Right lung (tissue), 2 donors: ENCODE measurements at regions not wholly inside any gene's neighbourhood (a gene's known extent, or its start where the extent isn't known, plus 50 kb on each side); places are given as distances from the start of the nearest gene placed in this dataset.
"Not testable (repeated sequence)": the region's sequence is repeated elsewhere in the genome, so short reads cannot be mapped to it uniquely, and the experiment has no call there.

Experiments used
- DNase-seq, 2 donors: peaks; one replicate each; pipeline ENCODE4 v3.0.0-alpha.2; 2013

DNA sequence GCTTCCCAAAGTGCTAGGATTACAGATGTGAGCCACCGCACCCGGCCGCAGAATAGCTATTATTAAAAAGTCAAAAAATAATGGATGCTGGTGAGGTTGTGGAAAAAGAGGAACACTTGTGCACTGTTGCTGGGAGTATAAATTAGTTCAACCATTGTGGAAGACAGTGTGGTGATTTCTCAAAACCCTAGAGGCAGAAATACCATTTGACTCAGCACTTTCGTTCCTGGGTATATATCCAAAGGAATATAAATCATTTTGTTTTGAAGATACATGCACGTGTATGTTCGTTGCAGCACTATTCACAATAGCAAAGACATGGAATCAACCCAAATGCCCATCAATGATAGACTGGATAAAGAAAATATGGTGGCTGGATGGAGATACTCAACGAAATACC, 132.1 kb upstream of the MED13 start:
- not testable (repeated sequence) for DNase-seq

DNA sequence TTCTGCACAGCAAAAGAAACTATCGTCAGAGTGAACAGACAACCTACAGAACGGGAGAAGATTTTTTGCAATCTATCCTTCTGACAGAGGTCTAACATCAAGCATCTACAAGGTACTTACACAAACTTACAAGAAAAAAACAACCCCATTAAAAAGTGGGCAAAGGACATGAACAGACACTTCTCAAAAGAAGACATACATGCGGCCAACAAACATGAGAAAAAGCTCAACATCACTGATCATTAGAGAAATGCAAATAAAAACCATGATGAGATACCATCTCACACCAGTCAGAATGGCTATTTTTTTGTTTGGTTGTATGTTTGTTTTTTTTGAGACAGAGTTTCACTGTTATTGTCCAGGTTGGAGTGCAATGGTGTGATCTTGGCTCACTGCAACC, 131.5 kb upstream of the MED13 start:
- not testable (repeated sequence) for DNase-seq

DNA sequence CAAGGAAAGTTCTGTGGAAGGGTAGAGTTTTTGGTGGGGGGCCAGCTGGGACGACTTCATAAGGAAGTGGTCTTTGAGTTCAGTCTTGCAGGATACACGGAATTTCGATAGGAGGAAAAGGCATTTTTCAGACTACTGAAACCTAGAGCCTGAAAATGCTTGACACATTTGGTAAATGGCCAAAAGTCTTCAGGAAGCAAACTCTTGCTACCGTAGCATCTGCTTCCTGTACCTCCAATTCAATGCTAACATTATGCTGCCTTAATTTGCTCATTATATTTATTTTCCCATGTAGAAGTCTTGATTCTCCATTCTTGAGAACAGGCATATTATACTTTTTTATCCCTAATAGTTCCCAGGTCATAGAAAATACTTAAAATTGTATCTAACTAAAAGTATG, 129.3 kb upstream of the MED13 start:
- DNase-seq, result no peak

DNA sequence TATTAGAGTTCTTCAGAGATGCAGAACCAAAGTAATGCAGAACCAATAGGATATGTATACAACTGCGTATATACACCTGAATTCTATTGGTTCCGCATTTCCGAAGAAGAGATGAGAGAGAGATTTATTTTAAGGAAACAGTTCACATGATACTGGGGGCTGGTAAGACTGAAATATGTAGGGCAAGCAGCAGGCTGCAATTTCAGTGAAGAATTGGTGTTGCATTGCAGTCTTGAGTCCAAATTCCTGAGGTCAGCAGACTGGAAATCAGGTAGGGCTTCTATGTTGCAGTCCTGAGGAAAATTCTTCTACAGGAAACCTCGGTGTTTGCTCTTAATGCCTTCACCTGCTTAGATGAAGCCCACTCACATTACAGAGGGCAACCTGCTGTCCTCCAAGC, 128.2 kb upstream of the MED13 start:
- no peak for DNase-seq

DNA sequence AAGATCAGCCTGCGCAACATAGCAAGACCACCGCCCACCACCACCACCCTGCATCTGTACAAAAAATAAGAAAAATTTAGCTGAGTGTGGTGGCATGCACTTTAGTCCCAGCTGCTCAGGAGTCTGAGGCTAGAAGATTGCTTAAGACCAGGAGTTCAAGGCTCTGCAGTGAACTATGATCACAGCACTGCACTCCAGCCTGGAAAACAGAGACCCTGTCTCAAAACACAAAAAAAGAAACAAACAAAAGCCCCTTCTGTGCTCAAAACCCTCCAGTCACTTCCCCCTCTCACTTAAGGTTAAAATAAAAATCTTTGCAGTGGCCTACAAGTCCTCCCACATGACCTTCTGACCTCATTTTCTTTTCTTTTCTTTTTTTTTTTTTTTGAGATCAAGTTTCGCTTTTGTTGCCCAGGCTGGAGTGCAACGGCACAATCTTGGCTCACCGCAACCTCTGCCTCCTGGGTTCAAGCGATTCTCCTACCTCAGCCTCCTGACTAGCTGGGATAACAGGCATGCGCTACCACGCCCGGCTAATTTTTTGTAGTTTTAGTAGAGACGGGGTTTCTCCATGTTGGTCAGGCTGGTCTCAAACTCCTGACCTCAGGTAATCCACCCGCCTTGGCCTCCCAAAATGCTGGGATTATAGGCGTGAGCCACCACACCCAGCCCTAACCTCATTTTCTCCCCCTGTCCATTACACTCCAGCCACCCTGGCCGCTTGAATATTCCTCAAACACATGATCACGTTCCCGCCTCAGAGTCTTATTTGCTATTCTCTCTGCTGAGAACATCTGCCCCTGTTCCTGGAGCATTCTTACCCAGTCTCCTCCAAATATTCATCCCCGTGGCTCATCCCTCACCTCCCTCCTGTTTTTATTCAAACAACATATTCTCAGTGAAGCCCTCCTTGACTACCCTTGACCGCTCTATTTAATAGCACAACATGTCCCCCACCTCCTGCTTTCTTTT, 126.6 kb upstream of the MED13 start:
- DNase-seq, result no peak

DNA sequence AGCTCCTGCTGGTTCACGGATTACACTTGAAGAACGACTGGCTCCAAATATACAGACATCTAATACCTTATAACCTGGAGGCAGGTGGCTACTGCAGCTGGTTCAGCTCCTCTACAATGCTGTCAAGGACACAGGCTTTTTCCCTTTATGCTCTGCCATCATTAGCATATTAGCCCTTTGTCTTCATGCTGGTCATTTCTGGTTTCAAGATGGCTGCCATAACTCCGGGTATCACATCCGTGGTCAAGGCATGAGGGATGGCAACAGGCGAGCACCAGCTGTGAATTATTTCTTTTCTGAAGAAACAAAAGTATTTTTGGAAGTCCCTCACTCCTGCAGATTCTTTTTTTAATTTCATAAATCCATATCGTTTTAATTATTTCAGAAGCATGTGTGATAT, 124.3 kb upstream of the MED13 start:
- DNase-seq, result no peak

DNA sequence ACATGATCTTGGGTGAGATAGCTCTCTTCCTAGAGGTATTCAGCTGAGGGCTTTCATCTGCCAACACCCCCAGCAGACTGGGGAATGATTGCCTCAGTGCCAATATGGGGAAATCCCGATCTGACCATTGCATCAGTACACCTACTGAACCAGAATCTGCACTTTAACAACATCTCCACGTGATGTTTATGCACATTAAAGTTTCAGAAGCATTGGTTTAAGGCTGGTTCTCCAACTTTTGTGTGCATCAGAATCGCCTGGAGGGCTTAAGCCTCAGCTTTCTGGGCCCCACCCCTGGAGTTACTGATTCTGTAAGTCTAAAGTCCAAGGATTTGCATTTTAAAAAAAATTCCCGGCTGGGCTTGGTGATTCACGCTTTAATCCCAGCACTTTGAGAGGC, 123.6 kb upstream of the MED13 start:
- DNase-seq, result no peak

DNA sequence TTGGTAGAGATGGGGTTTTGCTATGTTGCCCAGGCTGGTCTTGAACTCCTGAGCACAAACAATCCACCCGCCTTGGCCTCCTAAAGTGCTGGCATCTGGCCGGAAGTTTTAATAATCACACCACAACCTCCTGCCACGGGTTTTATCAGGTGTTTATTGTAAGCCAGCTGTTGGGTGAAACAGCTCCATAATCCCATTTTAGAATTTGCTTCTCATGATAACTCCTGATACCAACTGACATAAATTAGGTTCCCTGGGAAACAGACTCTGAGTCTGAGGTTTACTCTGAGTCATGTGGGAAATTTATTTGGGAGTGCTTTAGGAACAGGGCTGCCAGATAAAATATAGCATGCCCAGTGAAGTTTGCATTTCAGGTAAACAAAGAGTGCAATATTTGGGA, 122.6 kb upstream of the MED13 start:
- DNase-seq, result no peak

DNA sequence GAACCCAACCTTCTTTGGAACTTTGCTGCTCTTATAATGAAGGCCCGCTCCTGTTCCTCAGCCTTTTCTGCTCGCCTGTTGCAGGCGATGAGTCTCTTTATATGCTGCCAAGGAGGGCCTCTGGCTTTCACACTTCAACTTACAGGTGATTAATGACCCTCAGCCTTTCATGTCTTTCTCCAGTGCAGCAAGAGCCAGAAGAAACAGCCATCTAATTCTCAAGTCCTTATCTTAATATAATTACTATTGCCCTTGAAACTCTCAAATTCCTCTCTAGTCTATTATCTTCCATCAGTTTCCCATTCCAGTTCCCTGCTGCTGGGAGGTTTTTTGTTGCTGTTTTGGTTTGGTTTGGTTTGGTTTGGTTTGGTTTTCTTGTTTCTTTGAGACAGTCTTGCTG, 121.8 kb upstream of the MED13 start:
- DNase-seq, result no peak

DNA sequence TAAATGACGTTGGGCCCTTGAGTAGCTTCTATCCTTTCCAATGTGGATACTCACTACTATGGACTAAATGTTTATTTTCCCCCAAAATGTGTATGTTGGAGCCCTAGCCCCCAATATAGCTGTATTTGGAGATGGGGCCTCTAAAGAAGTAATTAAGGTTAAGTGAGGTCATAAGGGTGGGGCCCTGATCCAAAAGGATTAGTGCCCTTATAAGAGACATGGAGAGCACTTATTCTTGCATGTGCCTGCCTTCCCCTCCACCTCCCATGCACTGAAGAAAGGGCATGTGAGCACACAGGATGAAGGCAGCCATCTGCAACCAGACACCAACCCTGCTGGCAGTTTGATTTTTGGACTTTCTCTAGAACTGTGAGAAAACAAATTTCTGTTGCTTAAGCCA, 115.7 kb upstream of the MED13 start:
- DNase-seq, result no peak

DNA sequence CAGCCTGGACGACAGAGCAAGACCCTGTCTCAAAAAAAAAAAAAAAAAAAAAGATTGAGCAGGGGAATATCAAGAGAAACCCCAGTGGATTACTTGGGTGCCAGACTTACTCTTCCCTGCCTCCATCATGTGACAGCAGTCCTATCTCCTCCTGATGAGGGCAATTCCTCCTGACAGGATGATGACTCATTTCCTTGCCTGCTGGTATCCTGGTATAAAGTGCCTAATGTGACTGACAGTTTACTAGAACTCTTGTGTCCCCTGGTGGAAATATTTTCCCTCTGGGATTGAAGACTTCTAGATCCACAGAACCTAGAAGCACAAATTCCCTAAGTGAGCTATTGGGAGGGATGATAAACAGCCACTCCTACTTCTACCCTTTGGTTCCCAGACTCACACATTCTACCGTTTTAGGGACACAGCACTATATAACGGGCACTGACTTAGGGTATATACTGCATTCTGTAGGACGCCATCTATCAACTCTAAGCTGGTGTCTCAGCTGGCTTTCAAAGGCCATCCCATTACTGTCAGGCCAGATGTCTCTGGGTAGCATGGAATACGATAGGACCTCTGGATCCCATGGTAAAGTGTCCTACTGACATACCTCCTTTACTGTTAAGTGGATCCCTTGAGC, 114.6 kb upstream of the MED13 start:
- DNase-seq, result no peak

DNA sequence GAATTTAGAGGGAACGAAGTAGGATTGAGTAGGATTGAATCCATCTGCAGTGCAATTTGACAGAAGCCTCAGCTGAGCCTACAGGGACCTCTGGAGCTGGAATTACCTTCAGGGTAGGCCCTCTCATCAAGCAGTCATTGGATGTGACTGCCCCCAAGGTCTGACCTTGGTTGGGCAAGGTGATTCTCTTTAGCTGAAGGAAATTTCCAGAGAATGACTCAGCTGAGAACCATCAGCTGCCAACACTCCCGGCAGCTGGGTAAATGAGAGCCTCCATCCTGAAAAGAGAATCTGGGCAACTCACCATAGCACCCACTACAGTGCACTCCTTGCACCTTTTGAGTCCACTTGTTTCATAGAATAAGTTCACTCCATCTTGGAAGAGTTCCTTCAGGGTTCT, 113.5 kb upstream of the MED13 start:
- DNase-seq, result no peak

DNA sequence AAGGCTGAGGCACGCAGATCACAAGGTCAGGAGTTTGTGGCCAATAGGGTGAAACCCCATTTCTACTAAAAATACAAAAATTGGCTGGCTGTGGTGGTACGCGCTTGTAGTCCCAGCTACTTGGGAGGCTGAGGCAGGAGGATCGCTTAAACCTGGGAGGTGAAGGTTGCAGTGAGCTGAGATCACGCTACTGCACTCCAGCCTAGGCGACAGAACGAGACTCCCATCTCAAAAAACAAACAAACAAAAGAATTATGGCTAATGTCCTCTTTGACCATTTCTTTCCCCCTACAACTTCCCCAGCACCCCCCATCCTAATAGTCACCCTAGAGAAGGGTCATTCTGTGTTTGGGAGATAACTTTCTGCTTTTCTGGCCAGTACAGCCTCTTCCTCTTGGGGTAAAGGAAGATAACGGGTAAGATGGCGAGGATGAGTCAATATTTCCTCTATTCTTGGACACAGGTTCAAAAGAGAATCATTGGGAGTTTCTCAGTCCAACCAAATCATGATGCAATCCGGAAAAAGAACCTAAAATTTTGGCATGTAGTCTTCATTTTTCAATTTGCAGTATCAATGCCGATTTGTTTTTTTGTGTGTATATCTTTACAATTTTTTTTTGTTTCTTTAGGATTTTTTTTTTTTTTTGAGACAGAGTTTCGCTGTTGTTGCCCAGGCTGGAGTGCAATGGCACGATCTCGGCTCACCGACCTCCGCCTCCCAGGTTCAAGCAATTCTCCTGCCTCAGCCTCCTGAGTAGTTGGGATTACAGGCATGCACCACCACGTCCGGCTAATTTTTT, 107.6 kb upstream of the MED13 start:
- DNase-seq, result no peak

DNA sequence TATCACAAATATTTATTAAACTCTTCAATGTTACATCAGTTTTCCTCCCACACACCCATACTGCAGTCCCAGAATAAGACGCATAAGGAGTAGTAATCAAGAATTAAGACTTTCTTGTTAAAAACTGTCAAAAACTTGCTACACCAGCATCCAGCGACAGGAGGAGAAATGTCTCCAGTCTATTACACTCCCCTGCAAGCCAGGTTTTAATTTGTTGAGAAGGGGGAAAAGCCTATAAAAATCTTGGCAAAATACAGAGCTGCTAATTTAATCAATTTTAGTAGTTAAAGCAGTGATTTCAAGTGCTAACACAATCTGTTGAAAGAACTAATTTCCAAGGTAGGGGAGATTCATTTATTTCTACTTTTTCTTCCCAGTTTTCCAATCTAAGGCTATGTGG, 102.0 kb upstream of the MED13 start:
- DNase-seq, result no peak

DNA sequence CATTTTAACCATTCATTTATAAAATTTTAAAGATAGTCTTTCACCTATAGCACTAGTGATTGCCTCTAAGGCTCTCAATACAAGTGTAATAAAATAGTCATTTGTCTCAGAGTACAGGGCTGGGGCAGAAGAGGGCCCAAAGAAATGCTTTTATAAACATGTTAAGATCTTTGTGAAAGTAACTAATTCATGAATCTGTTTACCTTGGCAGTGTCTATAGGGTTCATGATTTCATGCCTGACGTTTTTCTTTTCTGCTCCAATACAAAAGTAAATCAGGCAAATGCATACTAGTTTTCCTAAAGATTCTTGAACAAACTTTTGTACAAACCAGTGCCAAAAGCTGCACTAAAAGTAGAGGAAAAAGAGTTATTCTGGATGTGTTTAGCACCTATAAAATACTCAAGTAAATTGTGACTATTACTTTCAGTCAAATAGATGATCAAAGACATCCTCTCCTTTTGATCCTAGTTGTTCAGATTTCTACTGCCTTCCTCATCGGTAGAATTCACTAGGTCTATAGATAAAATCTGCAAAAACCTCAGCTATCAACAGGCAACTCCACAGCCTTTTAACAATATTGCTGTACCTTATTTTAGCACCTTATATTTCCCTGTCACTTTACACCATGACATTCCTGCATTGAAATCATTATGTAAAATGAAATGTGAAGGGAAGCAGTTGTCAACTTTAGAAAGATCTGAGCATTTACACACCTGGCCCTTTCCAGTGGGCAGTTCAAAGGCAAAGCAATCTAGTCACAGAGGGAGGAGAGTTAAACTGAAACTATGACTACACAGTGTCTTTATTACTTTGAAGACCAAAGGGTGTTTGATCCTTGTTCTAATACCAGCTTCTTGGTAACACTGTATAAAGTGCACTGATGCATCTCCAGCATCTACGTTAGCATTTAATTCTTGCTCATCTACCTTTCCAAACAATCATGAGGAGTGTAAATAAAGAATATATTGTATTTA, 100.0 kb upstream of the MED13 start:
- no peak for DNase-seq

DNA sequence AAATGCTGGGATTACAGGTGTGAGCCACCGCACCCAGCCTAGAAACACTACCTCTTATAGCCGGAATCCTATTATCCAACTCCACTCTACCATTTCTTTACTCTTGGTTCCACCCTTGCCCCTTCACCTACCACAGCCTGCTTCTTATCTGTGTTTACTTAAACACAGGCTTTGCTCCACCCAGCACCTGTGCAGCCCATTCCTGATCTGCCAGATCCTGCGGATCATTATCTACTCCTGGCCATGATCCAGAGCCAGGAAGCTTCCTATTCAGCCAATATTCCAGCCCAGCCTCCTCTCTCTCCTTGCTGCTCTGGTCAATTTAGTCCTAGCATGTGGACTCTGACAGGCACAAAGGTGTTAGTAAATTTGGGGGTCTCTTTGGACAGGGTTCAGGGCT, 98.8 kb upstream of the MED13 start:
- no peak for DNase-seq

DNA sequence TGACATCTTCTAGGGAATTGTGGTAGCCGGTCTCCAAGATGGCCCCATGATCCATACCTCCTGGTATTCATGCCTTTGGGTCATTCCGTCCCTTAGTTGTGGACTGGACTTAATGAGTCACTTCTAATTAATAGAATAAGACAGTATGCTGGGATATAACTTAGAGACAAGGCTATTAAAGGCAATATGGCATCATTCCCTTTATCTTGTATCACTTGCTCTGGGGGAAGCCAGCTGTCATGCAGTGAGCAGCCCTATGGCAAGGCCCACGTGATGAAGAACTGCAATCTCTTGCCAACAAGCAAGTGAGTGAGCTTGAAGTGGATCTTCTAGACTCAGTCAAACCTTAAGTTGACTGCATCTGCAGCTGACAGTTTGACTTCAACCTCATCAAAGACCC, 97.8 kb upstream of the MED13 start:
- DNase-seq, result no peak

DNA sequence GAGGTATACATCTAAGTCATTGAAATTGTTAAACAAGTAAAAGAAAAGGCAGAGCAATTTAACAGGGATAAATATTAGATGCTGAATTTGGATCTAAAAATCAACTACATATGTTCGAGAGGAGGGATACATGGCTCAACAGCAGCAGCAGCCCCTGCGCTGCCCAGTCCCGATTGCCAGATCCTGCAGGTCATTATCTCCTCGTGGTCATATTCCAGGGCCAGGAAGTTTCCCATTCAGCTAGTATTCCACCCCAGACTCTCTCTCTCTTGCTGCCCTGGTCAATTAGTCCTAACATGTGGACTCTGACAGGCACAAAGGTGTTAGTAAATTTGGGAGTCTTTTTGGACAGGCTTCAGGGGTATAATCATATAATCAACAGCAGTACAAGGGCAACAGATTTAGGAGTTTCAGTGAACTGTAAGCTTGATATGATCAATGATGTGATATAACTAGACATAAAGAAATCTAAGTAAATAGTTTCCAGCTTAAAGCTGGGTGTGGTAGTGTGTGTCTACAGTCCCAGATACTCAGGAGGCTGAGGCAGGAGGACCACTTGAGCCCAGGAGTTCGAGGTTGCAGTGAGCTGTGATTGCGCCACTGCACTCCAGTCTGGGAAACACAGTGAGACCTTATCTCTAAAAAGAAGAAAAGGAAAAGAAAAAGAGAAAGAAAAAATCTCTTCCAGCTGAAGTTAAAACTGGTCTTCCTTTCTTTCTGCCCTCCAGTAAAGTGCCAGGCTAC, 96.5 kb upstream of the MED13 start:
- no peak for DNase-seq

DNA sequence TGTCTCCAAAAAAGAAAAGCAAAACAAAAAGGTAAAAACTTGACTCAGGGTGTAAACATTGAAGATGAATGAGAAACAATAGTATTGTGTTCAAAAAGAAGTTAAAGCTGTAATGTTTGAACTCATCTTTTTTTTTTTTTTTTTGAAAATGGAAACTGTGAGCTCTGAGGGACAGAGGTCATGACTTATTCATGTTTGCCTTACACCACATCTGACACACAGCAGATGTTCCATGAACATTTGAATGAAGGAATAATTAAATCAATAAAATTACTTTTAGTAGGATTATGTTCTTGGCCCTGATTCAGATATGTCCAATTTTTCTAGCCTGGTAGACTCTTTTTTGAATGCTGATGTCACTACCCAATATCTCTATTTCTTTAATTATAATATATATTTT, 95.7 kb upstream of the MED13 start:
- no peak for DNase-seq

DNA sequence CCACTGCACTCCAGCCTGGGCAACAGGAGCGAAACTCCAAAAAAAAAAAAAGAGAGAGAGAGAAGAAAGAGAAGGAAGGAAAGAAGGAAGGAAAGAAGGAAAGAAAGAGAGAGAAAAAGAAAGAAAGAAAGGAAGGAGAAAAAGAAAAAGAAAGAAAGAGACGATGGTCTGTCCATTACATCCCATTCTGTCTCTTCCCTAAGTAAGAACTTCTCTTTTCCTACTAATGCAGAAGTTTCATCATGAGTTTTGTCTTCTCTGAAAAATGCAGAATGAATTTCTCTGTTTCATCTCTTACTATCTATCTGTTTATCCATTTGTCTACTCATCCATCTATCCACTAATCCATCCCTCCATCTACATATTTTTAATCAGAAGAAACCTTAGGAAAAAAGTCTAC, 94.9 kb upstream of the MED13 start:
- DNase-seq, result no peak

DNA sequence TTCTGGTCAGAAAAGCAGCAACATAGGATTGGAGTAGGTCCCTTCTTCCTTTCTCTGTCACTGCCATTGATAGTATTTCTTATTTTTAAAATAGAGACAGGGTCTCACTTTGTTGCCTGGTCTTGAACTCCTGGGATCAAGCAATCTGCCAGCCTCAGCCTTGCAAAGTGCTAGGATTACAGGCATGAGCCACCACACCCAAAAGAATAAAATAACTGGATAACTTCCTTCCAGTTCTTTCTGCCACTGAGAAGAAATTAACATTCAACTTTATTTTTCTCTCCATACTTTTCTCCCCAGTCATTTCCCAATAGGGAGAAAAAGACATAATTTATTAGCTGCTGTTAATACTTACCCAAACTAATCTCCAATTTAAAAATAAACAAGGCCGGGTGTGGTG, 91.9 kb upstream of the MED13 start:
- DNase-seq, result no peak
